HPDE6-E6E7 (cell line): ENCODE measurements at regions not wholly inside any gene's neighbourhood (a gene's known extent, or its start where the extent isn't known, plus 50 kb on each side); places are given as distances from the start of the nearest gene placed in this dataset.
A peak's percentile ranks its signal among the peaks of the same experiment; 100 is the strongest.

Source experiments
- DNase-seq: peaks from one replicate; pipeline ENCODE4 v3.0.0; 2011; ENCODE audit warnings: missing footprints; ENCODE audit errors: extremely low spot score

- no peak for DNase-seq
These were observed 151.7 kb upstream of the TOPAZ1 start for GRCh38 chr3:44090036-44090435.

- no peak for DNase-seq
These were observed 149.2 kb upstream of the TOPAZ1 start for GRCh38 chr3:44092497-44092896.

GRCh38 chr3:44093531-44093930 lies 148.2 kb upstream of the TOPAZ1 start:
- no peak for DNase-seq

- no peak for DNase-seq
These were observed 142.8 kb upstream of the TOPAZ1 start for GRCh38 chr3:44098656-44099415.

GRCh38 chr3:44099566-44100297 lies 142.0 kb upstream of the TOPAZ1 start:
- no peak for DNase-seq

GRCh38 chr3:44100298-44100695 lies 141.4 kb upstream of the TOPAZ1 start:
- no peak for DNase-seq

GRCh38 chr3:44104043-44104442 lies 137.6 kb upstream of the TOPAZ1 start:
- DNase-seq, result peak; percentile 1

GRCh38 chr3:44104668-44105321 lies 136.9 kb upstream of the TOPAZ1 start:
- DNase-seq, result peak; percentile 91

GRCh38 chr3:44105571-44105970 lies 136.1 kb upstream of the TOPAZ1 start:
- no peak for DNase-seq

- no peak for DNase-seq
These were observed 134.9 kb upstream of the TOPAZ1 start for GRCh38 chr3:44106756-44107155.

GRCh38 chr3:44108481-44108880 lies 133.2 kb upstream of the TOPAZ1 start:
- no peak for DNase-seq

- no peak for DNase-seq
These were observed 131.8 kb upstream of the TOPAZ1 start for GRCh38 chr3:44109771-44110361.

GRCh38 chr3:44110648-44111047 lies 131.0 kb upstream of the TOPAZ1 start:
- no peak for DNase-seq

GRCh38 chr3:44111482-44111881 lies 130.2 kb upstream of the TOPAZ1 start:
- no peak for DNase-seq

GRCh38 chr3:44114142-44114541 lies 127.5 kb upstream of the TOPAZ1 start:
- no peak for DNase-seq

GRCh38 chr3:44117239-44117638 lies 124.4 kb upstream of the TOPAZ1 start:
- no peak for DNase-seq

GRCh38 chr3:44117736-44118135 lies 124.0 kb upstream of the TOPAZ1 start:
- DNase-seq, result no peak

GRCh38 chr3:44120721-44121582 lies 120.7 kb upstream of the TOPAZ1 start:
- no peak for DNase-seq

GRCh38 chr3:44125246-44125645 lies 116.4 kb upstream of the TOPAZ1 start:
- DNase-seq, result no peak

GRCh38 chr3:44125882-44126281 lies 115.8 kb upstream of the TOPAZ1 start:
- DNase-seq, result no peak

- no peak for DNase-seq
These were observed 113.5 kb upstream of the TOPAZ1 start for GRCh38 chr3:44128057-44128775.
